ENCODE measurements at regions not wholly inside any gene's neighbourhood (a gene's known extent, or its start where the extent isn't known, plus 50 kb on each side); places are given as distances from the start of the nearest gene placed in this dataset.

GRCh38 chr4:27161191-27161590 lies 300.6 kb downstream of the STIM2 start:
- ChIA-PET CTCF (no interaction called here), POLR2A (no interaction called here)
- WGBS (ENCODE audit: missing lambda C conversion rate) = 54% methylated on average over 4 of the region's 4 CpGs
- ATAC-seq (no peak), DNase-seq (ENCODE audit: low read depth in 1 of 2, low spot score in 1 of 2) (no peak), FAIRE-seq (no peak)
- Histone ChIP-seq H3K27ac (no peak overlapping the region), H3K9me3 (no peaks in the 10 kb centered on the region), H3K4me1 (no peaks in the 10 kb centered on the region), H3K4me2 (no peak overlapping the region), H3K4me3 (no peak overlapping the region)
- TF ChIP-seq CHD2 (IDR thresholded peaks at IDR 0.05; ENCODE audit: low read length, partially characterized antibody) (no peak), RCOR1 (IDR thresholded peaks at IDR 0.05; ENCODE audit: low read depth, low read length) (no peak)

DNA sequence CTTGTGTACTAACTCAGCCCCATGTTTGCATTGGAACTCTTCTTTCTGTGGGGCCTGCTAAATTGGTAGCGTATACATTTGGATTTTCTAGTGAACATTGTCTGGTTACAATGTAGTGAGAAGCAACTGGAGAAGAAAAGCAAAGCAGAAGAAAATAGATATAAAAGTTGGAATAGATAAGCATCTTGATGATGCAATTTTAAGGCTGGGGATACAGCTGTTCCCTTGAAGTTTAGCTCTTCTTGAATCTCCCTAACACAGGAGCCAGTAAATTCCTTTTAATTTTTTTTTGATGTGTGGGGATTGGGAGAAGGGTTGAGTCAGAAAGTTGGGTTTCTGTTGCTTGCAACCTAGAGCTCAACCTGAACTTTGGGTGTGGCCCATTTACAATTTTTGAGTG lies 308.1 kb downstream of the STIM2 start:
- ATAC-seq = no peak
- 8% methylated on average over 1 of the region's 1 CpG for WGBS (ENCODE audit: missing lambda C conversion rate)
- H3K4me1 ChIP-seq = no peaks in the 10 kb centered on the region
- H3K4me3 ChIP-seq = no peak overlapping the region
- no peak for FAIRE-seq
- no peak overlapping the region for H3K27ac ChIP-seq
- no peak for DNase-seq (ENCODE audit: low read depth in 1 of 2, low spot score in 1 of 2)
- CTCF ChIA-PET = no interaction called here
- no peak overlapping the region for H3K4me2 ChIP-seq
- H3K9me3 ChIP-seq = no peaks in the 10 kb centered on the region
- POLR2A ChIA-PET = no interaction called here
- TF ChIP-seq BHLHE40 (IDR thresholded peaks at IDR 0.05; ENCODE audit: low read depth, low read length) (no peak), MAFK (IDR thresholded peaks at IDR 0.05; ENCODE audit: partially characterized antibody) (no peak), PHF8 (IDR thresholded peaks at IDR 0.05; ENCODE audit: borderline replicate concordance, low read depth) (no peak), POLR2AphosphoS2 (conservative IDR thresholded peaks at IDR 0.05; ENCODE audit: low read length) (no peak), ZC3H11A (IDR thresholded peaks at IDR 0.05) (no peak), HOXB13 (CRISPR knock-in tag; IDR thresholded peaks at IDR 0.05; ENCODE audit: low read depth) (no peak), ESRRA (IDR thresholded peaks at IDR 0.05; ENCODE audit: borderline replicate concordance, low read length) (no peak), TP53 (CRISPR knock-in tag; IDR thresholded peaks at IDR 0.05) (no peak)
- TF ChIP-seq, protein P1, sequence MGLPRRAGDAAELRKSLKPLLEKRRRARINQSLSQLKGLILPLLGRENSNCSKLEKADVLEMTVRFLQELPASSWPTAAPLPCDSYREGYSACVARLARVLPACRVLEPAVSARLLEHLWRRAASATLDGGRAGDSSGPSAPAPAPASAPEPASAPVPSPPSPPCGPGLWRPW (IDR thresholded peaks at IDR 0.05) = no peak

DNA sequence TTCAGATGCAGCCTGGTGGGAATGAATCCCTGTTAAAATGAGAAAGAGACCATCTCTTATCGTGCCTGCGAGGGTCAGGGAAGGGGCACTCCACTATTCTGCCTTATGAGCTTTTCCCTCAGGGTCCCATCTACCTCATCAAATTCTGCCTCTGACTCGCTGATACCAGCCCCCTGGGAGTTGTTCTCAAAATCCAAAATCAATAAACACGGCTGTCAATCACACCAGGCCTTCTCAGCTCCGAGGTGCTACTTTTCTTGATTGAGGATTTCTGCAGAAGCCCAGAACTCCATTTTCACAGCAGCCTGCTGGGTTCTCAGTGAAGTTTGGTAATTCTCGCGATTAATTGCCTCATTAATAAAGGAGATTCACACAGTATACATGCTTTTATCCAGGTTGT lies 312.6 kb downstream of the STIM2 start:
- POLR2A ChIA-PET = no interaction called here
- 32% methylated on average over 6 of the region's 7 CpGs for WGBS (ENCODE audit: missing lambda C conversion rate)
- Histone ChIP-seq H3K9me3 (no peaks in the 10 kb centered on the region), H3K4me1 (no peaks in the 10 kb centered on the region), H3K4me2 (no peak overlapping the region), H3K4me3 (no peak overlapping the region), H3K27ac (no peak overlapping the region)
- no peak for DNase-seq (ENCODE audit: low read depth in 1 of 2, low spot score in 1 of 2)
- TF ChIP-seq EHF (CRISPR knock-in tag; IDR thresholded peaks at IDR 0.05) = no peak
- TF ChIP-seq TFCP2L1 (CRISPR knock-in tag; IDR thresholded peaks at IDR 0.05) = no peak
- TF ChIP-seq SMC3 (IDR thresholded peaks at IDR 0.05) = no peak
- TF ChIP-seq KDM5A (IDR thresholded peaks at IDR 0.05) = no peak
- no peak for TF ChIP-seq PHF8 (IDR thresholded peaks at IDR 0.05; ENCODE audit: borderline replicate concordance, low read depth)
- TF ChIP-seq EHMT2 (IDR thresholded peaks at IDR 0.05; ENCODE audit: low read depth) = no peak
- no peak for TF ChIP-seq NR3C1 (IDR thresholded peaks at IDR 0.05)
- no peak for TF ChIP-seq MYC (IDR thresholded peaks at IDR 0.05; ENCODE audit: borderline replicate concordance, low read length)
- TF ChIP-seq RCOR1 (IDR thresholded peaks at IDR 0.05; ENCODE audit: low read depth, low read length) = no peak
- TF ChIP-seq CBX2 (IDR thresholded peaks at IDR 0.05; ENCODE audit: borderline replicate concordance, low read depth) = no peak
- TF ChIP-seq CEBPB (IDR thresholded peaks at IDR 0.05) = no peak
- TF ChIP-seq ELK1 (IDR thresholded peaks at IDR 0.05; ENCODE audit: low read depth, low read length) = no peak
- no peak for TF ChIP-seq POLR2A (IDR thresholded peaks at IDR 0.05; ENCODE audit: low read length)
- TF ChIP-seq, protein P2, sequence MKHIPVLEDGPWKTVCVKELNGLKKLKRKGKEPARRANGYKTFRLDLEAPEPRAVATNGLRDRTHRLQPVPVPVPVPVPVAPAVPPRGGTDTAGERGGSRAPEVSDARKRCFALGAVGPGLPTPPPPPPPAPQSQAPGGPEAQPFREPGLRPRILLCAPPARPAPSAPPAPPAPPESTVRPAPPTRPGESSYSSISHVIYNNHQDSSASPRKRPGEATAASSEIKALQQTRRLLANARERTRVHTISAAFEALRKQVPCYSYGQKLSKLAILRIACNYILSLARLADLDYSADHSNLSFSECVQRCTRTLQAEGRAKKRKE (CRISPR knock-in tag; IDR thresholded peaks at IDR 0.05; ENCODE audit: low read depth) = no peak
- no peak for TF ChIP-seq NPAS2 (CRISPR knock-in tag; IDR thresholded peaks at IDR 0.05; ENCODE audit: borderline replicate concordance)
- TF ChIP-seq HEYL (CRISPR knock-in tag; IDR thresholded peaks at IDR 0.05) = no peak
- no peak for TF ChIP-seq MAFK (IDR thresholded peaks at IDR 0.05; ENCODE audit: partially characterized antibody)
- no peak for TF ChIP-seq JUNB (IDR thresholded peaks at IDR 0.05)
- no peak for ATAC-seq
- CTCF ChIA-PET = no interaction called here
- FAIRE-seq = no peak
